Gastroesophageal sphincter (tissue), 4 donors: ENCODE measurements at regions not wholly inside any gene's neighbourhood (a gene's known extent, or its start where the extent isn't known, plus 50 kb on each side); places are given as distances from the start of the nearest gene placed in this dataset.

Experiments
- ATAC-seq: fragments of 150-250 bp; one replicate; pipeline ENCODE4 v1.9.1; 2016; ENCODE audit warnings: mild to moderate bottlenecking, moderate library complexity
- H3K27ac ChIP-seq, 4 donors: fragments of 200-600 bp; sonication (generic) in 3 of 4; 1 replicate in 3 of 4; 2 replicates in 1 of 4; pipeline ENCODE4 v1.5.1; 2016 to 2019
- H3K27me3 ChIP-seq: fragments of 200-600 bp; sonication (generic); one replicate; pipeline ENCODE4 v1.5.1; 2019
- H3K36me3 ChIP-seq, 2 donors: fragments of 200-600 bp; sonication (generic); one replicate each; pipeline ENCODE4 v1.5.1; 2019; ENCODE audit warnings: control low read depth in 1 of 2
- H3K4me1 ChIP-seq, 3 donors: fragments of 200-600 bp; sonication (generic); 1 replicate in 2 of 3; 2 replicates in 1 of 3; pipeline ENCODE4 v1.5.1; 2016 to 2019; ENCODE audit warnings: control low read depth in 2 of 3
- H3K4me3 ChIP-seq, 2 donors: fragments of 200-600 bp; sonication (generic); one replicate each; pipeline ENCODE4 v1.5.1; 2019; ENCODE audit warnings: mild to moderate bottlenecking in 1 of 2, moderate library complexity in 1 of 2
- H3K9me3 ChIP-seq, 3 donors: fragments of 200-600 bp; sonication (generic); one replicate each; pipeline ENCODE4 v1.5.1; 2017 to 2019; ENCODE audit warnings: control low read depth in 2 of 3
- EP300 ChIP-seq: sonication (generic); formaldehyde crosslinking; IDR thresholded peaks from one replicate; pipeline ENCODE4 v1.6.1; 2017; ENCODE audit warnings: antibody characterized with exemption, mild to moderate bottlenecking
- POLR2A ChIP-seq, 2 donors: fragments of 450-650 bp; IDR thresholded peaks; one replicate each; pipeline ENCODE4 v1.6.1; 2017; ENCODE audit warnings: antibody characterized with exemption in 2 of 2, mild to moderate bottlenecking in 2 of 2, moderate library complexity in 1 of 2
- POLR2AphosphoS5 ChIP-seq: sonication (generic); formaldehyde crosslinking; IDR thresholded peaks from one replicate; pipeline ENCODE4 v1.6.1; 2017; ENCODE audit warnings: antibody characterized with exemption
- WGBS, 2 donors: methylation state at CpG; one replicate each; pipeline ENCODE4 v1.1.5; 2018; ENCODE audit warnings: low coverage in 1 of 2; 5-methylcytosine and 5-hydroxymethylcytosine counted together
- TF ChIP-seq, protein P1 (sequence below), 4 experiments: fragments of 200-600 bp in 2 of 4; fragments of 450-650 bp in 2 of 4; sonication (generic) in 1 of 4; IDR thresholded peaks; one replicate each; pipeline ENCODE4 v1.5.1; 2017 to 2019; ENCODE audit warnings: antibody characterized with exemption in 4 of 4, mild to moderate bottlenecking in 2 of 4, moderate library complexity in 2 of 4

DNA sequence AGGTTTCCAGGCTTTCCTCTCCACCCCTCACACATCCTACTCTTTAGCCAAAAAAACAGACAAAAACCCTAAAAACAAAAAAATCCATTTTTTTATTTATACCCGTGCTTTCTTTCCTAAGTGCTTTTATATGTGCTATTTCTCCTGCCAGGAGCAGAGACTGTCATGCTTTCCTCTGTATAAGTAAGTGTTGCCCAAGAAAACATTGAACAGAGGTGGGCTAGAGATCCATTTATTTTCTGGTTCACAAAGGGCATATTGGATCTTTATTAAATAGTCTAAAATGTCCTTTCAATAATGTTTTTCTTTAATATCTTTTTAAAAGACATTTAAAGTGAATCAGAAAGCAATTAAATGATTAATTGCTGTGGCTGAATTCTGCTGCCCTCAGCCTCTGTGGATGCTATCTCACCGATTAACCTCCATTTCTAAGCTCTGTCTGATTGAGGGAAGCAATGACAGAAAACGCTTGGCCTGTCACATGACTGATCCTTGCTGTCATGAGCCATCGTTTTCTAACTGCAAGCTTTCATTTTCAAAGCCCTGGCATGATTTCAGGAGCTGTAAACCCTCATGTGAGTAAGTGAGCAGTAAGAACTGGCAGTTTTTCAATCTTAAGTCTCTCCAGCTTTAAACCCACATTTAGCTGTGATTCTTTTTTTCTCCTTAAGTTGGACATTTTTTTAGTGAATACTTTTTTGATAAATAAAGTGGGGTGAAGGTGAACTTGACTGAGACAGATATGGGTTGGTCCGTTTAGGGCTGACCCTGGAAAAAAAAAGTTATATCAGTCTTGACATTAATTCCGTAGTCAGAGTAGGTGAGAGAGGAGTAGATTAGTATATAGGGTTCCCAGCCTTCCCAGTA lies 180.7 kb upstream of the PGRMC2 start:
- no peaks in the 10 kb centered on the region for H3K27me3 ChIP-seq
- peaks cover 0 to 12% (median 5%) of the 10 kb centered on the region in 3 donors for H3K4me1 ChIP-seq
- no peaks in the 10 kb centered on the region for H3K36me3 ChIP-seq
- no peaks in the 10 kb centered on the region for H3K9me3 ChIP-seq
- peak; percentile 88 for ATAC-seq
- 23 to 27% methylated on average over 5 to 6 of the region's 6 CpGs for WGBS, 2 donors
- TF ChIP-seq EP300 = no peak
- peak; percentile 30 for TF ChIP-seq POLR2AphosphoS5
- TF ChIP-seq POLR2A (IDR thresholded peaks at IDR 0.05) = no peak
- H3K27ac ChIP-seq = peak overlapping the region in 3 of 4 donors; percentile 10 to 32 (median 25)
- H3K4me3 ChIP-seq = no peak overlapping the region

DNA sequence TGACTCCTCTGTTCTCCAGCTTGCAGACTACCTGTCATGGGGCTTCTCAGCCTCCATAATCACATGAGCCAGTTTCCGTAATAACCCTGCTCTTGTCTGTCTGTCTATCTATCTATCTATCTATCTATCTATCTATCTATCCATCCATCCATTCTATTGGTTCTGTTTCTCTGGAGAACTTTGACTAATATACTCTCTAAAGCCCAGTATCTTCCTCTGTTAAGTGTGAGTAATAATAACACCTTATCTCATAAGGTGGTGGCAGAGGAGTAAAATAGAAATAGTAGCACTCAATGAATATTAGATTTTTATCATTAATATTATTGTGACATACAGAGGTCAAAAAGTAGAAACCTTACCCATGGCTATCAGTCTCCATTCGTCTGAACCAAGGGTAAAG lies 177.9 kb upstream of the PGRMC2 start:
- Histone ChIP-seq H3K4me1 (peaks cover 0 to 12% (median 5%) of the 10 kb centered on the region in 3 donors), H3K27me3 (no peaks in the 10 kb centered on the region), H3K9me3 (no peaks in the 10 kb centered on the region), H3K27ac (no peak overlapping the region), H3K4me3 (no peak overlapping the region), H3K36me3 (no peaks in the 10 kb centered on the region)
- TF ChIP-seq EP300 = no peak
- no peak for ATAC-seq
- WGBS, 2 donors = 0 to 50% methylated on average over 1 to 2 of the region's 2 CpGs

DNA sequence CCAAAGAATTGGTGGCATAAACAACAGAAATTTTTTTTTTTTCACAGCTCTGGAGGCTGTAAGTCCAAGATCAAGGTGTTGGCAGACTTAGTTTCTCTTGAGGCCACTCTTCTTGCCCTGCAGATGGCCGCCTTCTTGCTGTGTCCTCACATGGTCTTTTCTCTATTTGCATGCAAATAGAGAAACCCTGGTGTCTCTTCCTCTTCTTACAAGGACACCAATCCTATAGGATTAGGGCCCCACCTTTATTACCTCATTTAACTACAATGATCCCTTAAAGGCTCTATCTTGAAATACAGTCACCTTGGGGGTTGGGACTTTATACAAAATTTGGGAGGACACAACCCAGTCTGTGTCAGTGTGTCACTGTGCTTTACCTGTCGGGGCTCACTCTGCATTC lies 175.4 kb upstream of the PGRMC2 start:
- no peak for ATAC-seq
- peaks cover 0 to 5% (median under 1%) of the 10 kb centered on the region in 3 donors for H3K4me1 ChIP-seq
- no peaks in the 10 kb centered on the region for H3K27me3 ChIP-seq
- no peaks in the 10 kb centered on the region for H3K9me3 ChIP-seq
- H3K27ac ChIP-seq = no peak overlapping the region
- no peak overlapping the region for H3K4me3 ChIP-seq
- WGBS, 2 donors = 79 to 100% methylated on average over 1 to 2 of the region's 2 CpGs
- TF ChIP-seq, protein P1, sequence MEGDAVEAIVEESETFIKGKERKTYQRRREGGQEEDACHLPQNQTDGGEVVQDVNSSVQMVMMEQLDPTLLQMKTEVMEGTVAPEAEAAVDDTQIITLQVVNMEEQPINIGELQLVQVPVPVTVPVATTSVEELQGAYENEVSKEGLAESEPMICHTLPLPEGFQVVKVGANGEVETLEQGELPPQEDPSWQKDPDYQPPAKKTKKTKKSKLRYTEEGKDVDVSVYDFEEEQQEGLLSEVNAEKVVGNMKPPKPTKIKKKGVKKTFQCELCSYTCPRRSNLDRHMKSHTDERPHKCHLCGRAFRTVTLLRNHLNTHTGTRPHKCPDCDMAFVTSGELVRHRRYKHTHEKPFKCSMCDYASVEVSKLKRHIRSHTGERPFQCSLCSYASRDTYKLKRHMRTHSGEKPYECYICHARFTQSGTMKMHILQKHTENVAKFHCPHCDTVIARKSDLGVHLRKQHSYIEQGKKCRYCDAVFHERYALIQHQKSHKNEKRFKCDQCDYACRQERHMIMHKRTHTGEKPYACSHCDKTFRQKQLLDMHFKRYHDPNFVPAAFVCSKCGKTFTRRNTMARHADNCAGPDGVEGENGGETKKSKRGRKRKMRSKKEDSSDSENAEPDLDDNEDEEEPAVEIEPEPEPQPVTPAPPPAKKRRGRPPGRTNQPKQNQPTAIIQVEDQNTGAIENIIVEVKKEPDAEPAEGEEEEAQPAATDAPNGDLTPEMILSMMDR (IDR thresholded peaks at IDR 0.05) = no peak
- TF ChIP-seq POLR2A (IDR thresholded peaks at IDR 0.05) (no peak), EP300 (no peak), POLR2AphosphoS5 (no peak)
- no peaks in the 10 kb centered on the region for H3K36me3 ChIP-seq

DNA sequence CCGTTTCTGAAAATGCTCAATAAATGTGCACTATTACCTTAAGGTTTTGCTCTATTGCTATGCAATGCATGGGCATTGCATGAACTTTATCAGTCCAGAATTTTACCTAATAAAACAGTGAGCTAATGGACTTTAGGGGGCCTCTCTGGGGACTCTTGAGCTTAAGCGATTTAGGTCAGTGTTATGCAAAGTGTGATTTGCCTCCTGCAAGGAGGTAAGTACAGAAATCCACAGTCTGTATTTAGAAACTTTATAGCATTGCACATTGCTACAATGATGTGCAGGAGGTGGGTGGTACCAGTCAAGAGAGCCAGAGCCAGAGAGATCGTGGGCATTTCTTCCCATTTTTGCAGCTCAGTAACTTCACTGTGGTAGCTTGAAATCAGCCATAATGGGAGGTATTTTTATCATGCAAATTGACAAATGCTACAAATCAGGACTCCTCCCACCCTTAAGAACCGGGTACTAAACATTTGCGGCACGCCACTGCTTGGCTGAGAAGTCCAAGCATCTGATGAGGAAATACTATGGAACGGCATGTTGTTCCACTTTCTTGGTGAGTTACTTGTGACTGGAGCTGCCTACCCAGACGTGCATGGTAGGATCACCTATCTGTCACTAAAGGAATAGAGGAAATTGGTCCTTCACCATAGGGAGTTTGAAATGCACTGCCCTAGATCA lies 174.6 kb upstream of the PGRMC2 start:
- Histone ChIP-seq H3K27ac (no peak overlapping the region), H3K36me3 (no peaks in the 10 kb centered on the region), H3K4me3 (no peak overlapping the region), H3K27me3 (no peaks in the 10 kb centered on the region), H3K9me3 (no peaks in the 10 kb centered on the region), H3K4me1 (no peaks in the 10 kb centered on the region)
- no peak for TF ChIP-seq POLR2AphosphoS5
- TF ChIP-seq EP300 = no peak
- TF ChIP-seq POLR2A (IDR thresholded peaks at IDR 0.05) = no peak
- TF ChIP-seq, protein P1 (IDR thresholded peaks at IDR 0.05) = no peak
- 88 to 95% methylated on average over 7 to 8 of the region's 8 CpGs for WGBS, 2 donors
- ATAC-seq = no peak

DNA sequence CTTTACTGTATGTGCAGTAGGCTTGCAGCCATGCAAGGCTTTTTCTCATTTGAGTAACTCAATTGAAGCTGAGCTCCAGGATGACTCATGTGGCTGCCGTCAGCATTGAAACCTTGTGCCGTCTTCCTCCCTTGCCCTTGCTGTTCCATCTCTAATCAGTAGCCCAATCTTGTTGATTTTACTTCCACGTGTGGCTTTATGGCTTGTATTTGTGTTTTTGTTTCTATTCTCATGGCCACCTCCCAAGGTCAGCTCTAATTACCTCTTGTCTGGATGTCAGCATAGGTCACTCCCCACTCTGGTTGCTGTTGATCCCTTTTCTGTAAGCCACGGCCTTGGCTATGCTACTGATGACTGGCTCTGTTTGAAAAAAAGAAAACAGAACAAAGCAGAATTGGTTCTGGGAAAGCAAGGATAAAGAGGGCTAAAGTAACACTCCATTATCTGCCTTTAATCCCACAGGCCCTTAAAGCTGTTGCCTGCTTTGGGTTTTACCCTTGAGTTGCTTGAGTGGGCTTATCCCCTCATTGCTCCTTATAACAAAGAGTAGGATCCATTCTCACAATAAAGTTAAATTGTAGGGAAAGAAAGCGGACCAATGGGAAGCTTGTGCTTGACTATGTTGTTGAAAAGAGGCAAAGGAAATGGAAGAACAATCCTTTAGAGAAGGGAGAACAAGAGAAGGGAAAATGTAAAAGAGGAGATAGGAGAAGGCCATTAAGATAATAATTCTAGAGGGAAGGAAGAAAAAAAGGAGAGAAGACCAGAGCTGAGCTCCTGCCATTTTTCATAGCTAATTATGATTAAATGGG lies 173.9 kb upstream of the PGRMC2 start:
- H3K4me3 ChIP-seq = no peak overlapping the region
- ATAC-seq = peak; percentile 56
- TF ChIP-seq, protein P1 (IDR thresholded peaks at IDR 0.05) = no peak
- no peak for TF ChIP-seq POLR2A (IDR thresholded peaks at IDR 0.05)
- no peak for TF ChIP-seq EP300
- no peak for TF ChIP-seq POLR2AphosphoS5
- no peaks in the 10 kb centered on the region for H3K36me3 ChIP-seq
- H3K9me3 ChIP-seq = no peaks in the 10 kb centered on the region
- H3K4me1 ChIP-seq = no peaks in the 10 kb centered on the region
- no peak overlapping the region for H3K27ac ChIP-seq
- 59 to 60% methylated on average over 3 to 4 of the region's 5 CpGs for WGBS, 2 donors
- H3K27me3 ChIP-seq = no peaks in the 10 kb centered on the region
